Loucy (cell line): ENCODE measurements at regions not wholly inside any gene's neighbourhood (a gene's known extent, or its start where the extent isn't known, plus 50 kb on each side); places are given as distances from the start of the nearest gene placed in this dataset.

Source experiments
- CTCF ChIP-seq: fragments of 200-600 bp; sonication (generic); conservative IDR thresholded peaks from 2 replicates; pipeline ENCODE4 v1.5.1; 2014; ENCODE audit warnings: mild to moderate bottlenecking, antibody characterized with exemption, low read length
- EZH2phosphoT487 ChIP-seq: fragments of 200-600 bp; IDR thresholded peaks from 2 replicates; pipeline ENCODE4 v1.6.1; 2018; ENCODE audit warnings: antibody characterized with exemption, mild to moderate bottlenecking, moderate library complexity, borderline replicate concordance

GRCh38 chr19:30276883-30277280 is 95.3 kb upstream of the ZNF536 start:
- no peak for TF ChIP-seq CTCF
- no peak for TF ChIP-seq EZH2phosphoT487
